IMR-90 (cell line): ENCODE measurements at regions not wholly inside any gene's neighbourhood (a gene's known extent, or its start where the extent isn't known, plus 50 kb on each side); places are given as distances from the start of the nearest gene placed in this dataset.

Experiments used
- ATAC-seq: fragments of 200-7000 bp; cut with Tn5 transposase; 2 replicates; pipeline ENCODE4 v1.9.1; 2020; ENCODE audit warnings: low read depth, mild to moderate bottlenecking, moderate library complexity
- BruUV-seq: library from RNA; stranded (reverse); fragments of 400-500 nt; replicated peaks from 2 replicates; lab custom pipeline; 2021; lab: Mats Ljungman, UMichigan
- CTCF ChIA-PET: fragments of 300-600 bp; formaldehyde crosslinking; extraction: SDS; loops from one replicate; lab custom pipeline; 2021; ENCODE audit warnings: antibody characterized with exemption; lab: Yijun Ruan, JAX
- POLR2A ChIA-PET: fragments of 300-600 bp; sonication (Branson Sonifier 250); formaldehyde crosslinking; loops from one replicate; lab custom pipeline; 2022; ENCODE audit warnings: antibody characterized with exemption; ENCODE audit not compliant: unreplicated experiment; lab: Charles Lee
- DNase-seq: peaks from one replicate; pipeline ENCODE4 v3.0.0; 2013
- H2AFZ ChIP-seq: replicated peaks from 2 replicates; pipeline ENCODE3; 2013; ENCODE audit warnings: low read length, mild to moderate bottlenecking; ENCODE audit not compliant: poor library complexity
- H2AK5ac ChIP-seq: 2 replicates; pipeline ENCODE4 v1.6.1; 2013; ENCODE audit warnings: low read depth, low read length, inconsistent platforms
- H2AK9ac ChIP-seq: replicated peaks from 2 replicates; pipeline ENCODE3; 2013; ENCODE audit warnings: mild to moderate bottlenecking, low read depth, low read length, moderate library complexity; ENCODE audit not compliant: poor library complexity
- H2BK120ac ChIP-seq: 2 replicates; pipeline ENCODE4 v1.6.1; 2013; ENCODE audit warnings: low read depth, low read length, inconsistent platforms
- H2BK15ac ChIP-seq: 3 replicates; pipeline ENCODE4 v1.6.1; 2013; ENCODE audit warnings: low read depth, low read length, inconsistent platforms
- H2BK20ac ChIP-seq: 2 replicates; pipeline ENCODE4 v1.6.1; 2013; ENCODE audit warnings: low read depth, mild to moderate bottlenecking, inconsistent platforms, low read length, moderate library complexity
- H2BK5ac ChIP-seq: 2 replicates; pipeline ENCODE4 v1.6.1; 2013; ENCODE audit warnings: mild to moderate bottlenecking, low read depth, low read length, inconsistent platforms; ENCODE audit not compliant: poor library complexity, severe bottlenecking
- H3K14ac ChIP-seq: replicated peaks from 2 replicates; pipeline ENCODE4 v1.6.1; 2013; ENCODE audit warnings: low read depth, low read length, inconsistent platforms
- H3K18ac ChIP-seq: 2 replicates; pipeline ENCODE4 v1.6.1; 2013; ENCODE audit warnings: low read depth, low read length, control low read depth
- H3K23ac ChIP-seq: 2 replicates; pipeline ENCODE4 v1.6.1; 2013; ENCODE audit warnings: low read depth, low read length, inconsistent platforms
- H3K27ac ChIP-seq: 2 replicates; pipeline ENCODE4 v1.5.1; 2013; ENCODE audit warnings: mild to moderate bottlenecking, control low read depth, low read length; ENCODE audit not compliant: insufficient read depth
- H3K27me3 ChIP-seq: 2 replicates; pipeline ENCODE4 v1.6.1; 2013; ENCODE audit warnings: low read length; ENCODE audit not compliant: control insufficient read depth, insufficient read depth
- H3K36me3 ChIP-seq: 2 replicates; pipeline ENCODE4 v1.6.1; 2013; ENCODE audit warnings: low read length, mixed read lengths; ENCODE audit not compliant: control insufficient read depth, insufficient read depth
- H3K4ac ChIP-seq: 2 replicates; pipeline ENCODE4 v1.6.1; 2013; ENCODE audit warnings: low read depth, low read length, inconsistent platforms
- H3K4me1 ChIP-seq: 2 replicates; pipeline ENCODE4 v1.6.1; 2013; ENCODE audit warnings: low read length, mixed read lengths; ENCODE audit not compliant: control insufficient read depth, insufficient read depth
- H3K4me2 ChIP-seq: 2 replicates; pipeline ENCODE4 v1.6.1; 2013; ENCODE audit warnings: low read depth, mild to moderate bottlenecking, control low read depth, low read length, moderate library complexity
- H3K4me3 ChIP-seq: 2 replicates; pipeline ENCODE4 v1.5.1; 2013; ENCODE audit warnings: low read depth, mild to moderate bottlenecking, control low read depth, low read length, moderate library complexity; ENCODE audit not compliant: insufficient read depth
- H3K56ac ChIP-seq: 2 replicates; pipeline ENCODE4 v1.6.1; 2013; ENCODE audit warnings: low read length, inconsistent platforms; ENCODE audit not compliant: insufficient read depth; ENCODE audit errors: extremely low read depth
- H3K79me1 ChIP-seq, 2 experiments: 2 replicates each; pipeline ENCODE4 v1.6.1; 2013; ENCODE audit warnings: low read length in 2 of 2, inconsistent platforms in 1 of 2, low read depth in 1 of 2
- H3K9ac ChIP-seq: 2 replicates; pipeline ENCODE4 v1.6.1; 2013; ENCODE audit warnings: low read depth, low read length, control low read depth
- H3K9me1 ChIP-seq: 2 replicates; pipeline ENCODE4 v1.6.1; 2013; ENCODE audit warnings: low read length, inconsistent platforms; ENCODE audit not compliant: insufficient read depth
- H3K9me3 ChIP-seq: 2 replicates; pipeline ENCODE4 v1.6.1; 2013; ENCODE audit warnings: low read length; ENCODE audit not compliant: control insufficient read depth, insufficient read depth
- H4K20me1 ChIP-seq: 2 replicates; pipeline ENCODE4 v1.6.1; 2013; ENCODE audit warnings: low read length, inconsistent platforms; ENCODE audit not compliant: insufficient read depth
- H4K5ac ChIP-seq: 2 replicates; pipeline ENCODE4 v1.6.1; 2013; ENCODE audit warnings: mild to moderate bottlenecking, low read depth, low read length, control low read depth
- H4K8ac ChIP-seq, 2 experiments: 2 replicates each; pipeline ENCODE4 v1.6.1; 2013; ENCODE audit warnings: low read depth in 2 of 2, low read length in 2 of 2, control low read depth in 1 of 2, inconsistent platforms in 1 of 2
- H4K91ac ChIP-seq: 2 replicates; pipeline ENCODE4 v1.6.1; 2013; ENCODE audit warnings: low read depth, low read length, inconsistent platforms; ENCODE audit not compliant: insufficient read depth
- FOS ChIP-seq: fragments of 150-350 bp; IDR thresholded peaks from 2 replicates; pipeline ENCODE4 v1.6.1; 2016; ENCODE audit warnings: low read depth, low read length
- MAFK ChIP-seq: IDR thresholded peaks from 2 replicates; pipeline ENCODE4 v1.6.1; 2012; ENCODE audit warnings: low read depth, low read length, improper control_type of control experiment
- MAZ ChIP-seq: IDR thresholded peaks from 2 replicates; pipeline ENCODE4 v1.6.1; 2012; ENCODE audit warnings: low read depth, mild to moderate bottlenecking, low read length, improper control_type of control experiment, moderate library complexity, borderline replicate concordance
- MXI1 ChIP-seq: IDR thresholded peaks from 2 replicates; pipeline ENCODE4 v1.6.1; 2012; ENCODE audit warnings: low read depth, mild to moderate bottlenecking, low read length, moderate library complexity, borderline replicate concordance
- WGBS, 2 experiments: methylation state at CpG; one replicate each; pipeline versions ENCODE4 v1.1.5 to v1.1.7; 2013; ENCODE audit warnings: missing lambda C conversion rate in 2 of 2; ENCODE audit not compliant: insufficient read length in 1 of 2; ENCODE audit errors: extremely low coverage in 2 of 2; 5-methylcytosine and 5-hydroxymethylcytosine counted together
- dilution Hi-C: fragments of 300-500 bp; cut with HindIII; formaldehyde crosslinking; loops from one replicate; pipeline ENCODE4 v1.14.3; 2018; ENCODE audit warnings: low sequenced_read_pairs; ENCODE audit not compliant: unreplicated experiment
- in situ Hi-C: fragments of 300-500 bp; cut with MboI; formaldehyde crosslinking; loops from 3 replicates; pipeline ENCODE4 v1.14.3; 2019; ENCODE audit warnings: low sequenced_read_pairs, inconsistent platforms, mixed read lengths
- intact Hi-C: fragments of 100-400 bp; cut with micrococcal nuclease; formaldehyde crosslinking; loops from 2 replicates; pipeline ENCODE4 v1.10.0; 2022

- BruUV-seq: no TSS peak
- no peaks in the 10 kb centered on the region for H3K27me3 ChIP-seq
- H3K18ac ChIP-seq: no peak overlapping the region
- no peaks in the 10 kb centered on the region; the same call in 1 of the 2 replicates for H3K36me3 ChIP-seq
- no peak overlapping the region for H2BK15ac ChIP-seq
- no peak for TF ChIP-seq MXI1
- TF ChIP-seq FOS: no peak
- TF ChIP-seq MAFK: no peak
- no peak for TF ChIP-seq MAZ
- DNase-seq: peak; percentile 7
- H4K5ac ChIP-seq: no peak overlapping the region
- POLR2A ChIA-PET: no interaction called here
- dilution Hi-C loops (no loop called here), intact Hi-C loops (no loop called here), in situ Hi-C loops (loop anchor here (25.0 kb wide), 1 partner anchor 1089 kb away; no protein-coding TSS in a partner anchor)
- WGBS, 2 experiments: no CpG with 5 or more reads among the region's 2 CpGs
- ATAC-seq: no peak
- peaks cover 2% of the 10 kb centered on the region; the same call in 1 of the 2 replicates for H3K4me1 ChIP-seq
- H2BK5ac ChIP-seq: no peak overlapping the region
- no peak overlapping the region for H3K9ac ChIP-seq
- no peaks in the 10 kb centered on the region for H3K79me1 ChIP-seq
- H3K23ac ChIP-seq: no peak overlapping the region
- no peaks in the 10 kb centered on the region for H4K20me1 ChIP-seq
- H4K91ac ChIP-seq: no peak overlapping the region
- no peak overlapping the region for H3K14ac ChIP-seq
- no peak overlapping the region for H2BK20ac ChIP-seq
- no peak overlapping the region for H3K4me3 ChIP-seq
- H2AFZ ChIP-seq: no peak overlapping the region
- CTCF ChIA-PET: no interaction called here
- H3K4me2 ChIP-seq: no peak overlapping the region
- no peak overlapping the region for H2AK5ac ChIP-seq
- no peak overlapping the region for H3K27ac ChIP-seq
- no peak overlapping the region for H3K56ac ChIP-seq
- 0 out of 2 replicates have a peak, but pooled peaks cover 3% of the 10 kb centered on the region for H3K9me1 ChIP-seq
- H3K4ac ChIP-seq: no peak overlapping the region
- no peak overlapping the region for H4K8ac ChIP-seq
- no peak overlapping the region for H2BK120ac ChIP-seq
- H3K9me3 ChIP-seq: peaks cover 1% of the 10 kb centered on the region; the same call in 1 of the 2 replicates
- no peak overlapping the region for H2AK9ac ChIP-seq
These were observed 115.4 kb downstream of the ZFP64 start for GRCh38 chr20:52076164-52076563.
